Adrenal gland (tissue), 5 donors: ENCODE measurements at regions not wholly inside any gene's neighbourhood (a gene's known extent, or its start where the extent isn't known, plus 50 kb on each side); places are given as distances from the start of the nearest gene placed in this dataset.

Experiments
- CTCF ChIP-seq, 6 experiments: fragments of 450-650 bp in 4 of 6; fragments of 200-600 bp in 2 of 6; sonication (generic) in 1 of 6; IDR thresholded peaks; 1 replicate in 5 of 6; 2 replicates in 1 of 6; pipeline versions ENCODE4 v1.5.1 to v1.8.0; 2016 to 2021; ENCODE audit warnings: antibody characterized with exemption in 6 of 6, mild to moderate bottlenecking in 2 of 6, moderate library complexity in 1 of 6
- POLR2A ChIP-seq, 2 donors: fragments of 450-650 bp; IDR thresholded peaks; one replicate each; pipeline ENCODE4 v1.6.1; 2017; ENCODE audit warnings: antibody characterized with exemption in 2 of 2, mild to moderate bottlenecking in 2 of 2, moderate library complexity in 1 of 2
- donor health status: DM: no; HTN: no; CAD: no.

GRCh38 chr2:22683914-22684313 is 701.1 kb upstream of the KLHL29 start:
- TF ChIP-seq POLR2A (IDR thresholded peaks at IDR 0.05) = no peak
- TF ChIP-seq CTCF (IDR thresholded peaks at IDR 0.05) = no peak
